ENCODE measurements at regions not wholly inside any gene's neighbourhood (a gene's known extent, or its start where the extent isn't known, plus 50 kb on each side); places are given as distances from the start of the nearest gene placed in this dataset.

GRCh38 chr3:197364410-197365071 is 66.1 kb upstream of the DLG1 start (continued):
- TF ChIP-seq IKZF4 (CRISPR knock-in tag; IDR thresholded peaks at IDR 0.05; ENCODE audit: borderline replicate concordance, low read depth, not compliant biosample characterization) (no peak), ZNF335 (CRISPR knock-in tag; IDR thresholded peaks at IDR 0.05) (no peak), SP2 (CRISPR knock-in tag; IDR thresholded peaks at IDR 0.05) (no peak), ASH2L (IDR thresholded peaks at IDR 0.05; ENCODE audit: insufficient read length, low read depth, low read length) (peak; percentile 66), ZBTB49 (CRISPR knock-in tag; IDR thresholded peaks at IDR 0.05; ENCODE audit: borderline replicate concordance) (no peak), ISL2 (CRISPR knock-in tag; IDR thresholded peaks at IDR 0.05) (peak; percentile 80), ZNF512 (CRISPR knock-in tag; IDR thresholded peaks at IDR 0.05) (no peak), PAX8 (CRISPR knock-in tag; IDR thresholded peaks at IDR 0.05; ENCODE audit: borderline replicate concordance) (no peak), ZBTB7A (CRISPR knock-in tag; IDR thresholded peaks at IDR 0.05) (no peak), AHDC1 (CRISPR knock-in tag; IDR thresholded peaks at IDR 0.05; ENCODE audit: borderline replicate concordance) (no peak; the same call in 1 of the 2 replicates), ZFP62 (CRISPR knock-in tag; IDR thresholded peaks at IDR 0.05) (no peak), HMGXB3 (CRISPR knock-in tag; IDR thresholded peaks at IDR 0.05; ENCODE audit: borderline replicate concordance) (no peak), ZNF230 (CRISPR knock-in tag; IDR thresholded peaks at IDR 0.05) (no peak), SOX13 (IDR thresholded peaks at IDR 0.05) (no peak), SOX13 (CRISPR knock-in tag; conservative IDR thresholded peaks at IDR 0.05 in 1 of 2, IDR thresholded peaks at IDR 0.05 in 1 of 2) (peak in 1 of 2 experiments; percentile 73; a peak in 2 of 4 replicates)

Measured in HepG2 (cell line).